Brain microvascular endothelial cell (primary cell): ENCODE measurements at regions not wholly inside any gene's neighbourhood (a gene's known extent, or its start where the extent isn't known, plus 50 kb on each side); places are given as distances from the start of the nearest gene placed in this dataset.

Experiments used
- DNase-seq: peaks from one replicate; pipeline ENCODE4 v3.0.0-alpha.2; 2020
- H3K27ac ChIP-seq: fragments of 250-450 bp; sonication (Bioruptor Pico); 2 replicates; pipeline ENCODE4 v1.5.1; 2020; ENCODE audit warnings: mild to moderate bottlenecking, moderate library complexity
- H3K27me3 ChIP-seq: fragments of 250-450 bp; sonication (Bioruptor Pico); replicated peaks from 2 replicates; pipeline ENCODE4 v1.5.1; 2020; ENCODE audit warnings: mild to moderate bottlenecking
- H3K36me3 ChIP-seq: fragments of 250-450 bp; sonication (Bioruptor Pico); replicated peaks from 2 replicates; pipeline ENCODE4 v1.5.1; 2020; ENCODE audit warnings: mild to moderate bottlenecking
- H3K4me3 ChIP-seq: 2 replicates; pipeline ENCODE4 v1.5.1; 2011; ENCODE audit warnings: low read depth, mild to moderate bottlenecking, control low read depth, low read length, moderate library complexity
- in situ Hi-C: cut with HindIII; loops from 2 replicates; pipeline ENCODE4 v1.10.0; 2017; ENCODE audit warnings: low sequenced_read_pairs, low pct_ligation_motif_present
- TF ChIP-seq, protein P1 (sequence below): IDR thresholded peaks from 2 replicates; pipeline ENCODE4 v1.5.1; 2011; ENCODE audit warnings: low read depth, mild to moderate bottlenecking, moderate library complexity, low read length, control low read depth, inconsistent platforms; ENCODE audit errors: missing control alignments

DNA sequence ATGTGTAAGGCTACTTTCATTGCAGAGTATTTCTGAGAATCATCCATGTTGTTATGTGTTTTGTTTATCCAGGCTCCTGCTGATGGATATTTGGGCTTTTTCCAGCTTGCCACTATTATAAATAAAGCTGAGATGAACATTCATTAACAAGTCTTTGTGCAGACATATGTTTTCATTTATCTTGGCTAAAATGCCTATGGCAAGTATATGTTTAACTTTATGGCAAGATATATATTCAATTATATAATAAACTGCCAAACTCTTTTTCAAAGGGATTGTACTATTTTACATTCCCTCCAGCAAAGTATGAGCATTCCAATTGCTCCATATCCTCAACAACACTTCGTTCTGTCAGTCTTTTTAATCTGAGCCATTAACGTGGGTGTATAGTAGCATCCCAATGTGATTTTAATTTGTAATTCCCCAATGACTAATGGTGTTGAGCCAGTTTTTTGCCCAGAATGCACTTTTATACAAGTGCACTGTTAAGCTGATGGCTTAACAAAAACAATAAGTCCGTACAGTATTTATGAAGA, 452.4 kb downstream of the SHQ1 start:
- Histone ChIP-seq H3K27ac (no peak overlapping the region), H3K27me3 (no peaks in the 10 kb centered on the region), H3K36me3 (no peaks in the 10 kb centered on the region), H3K4me3 (no peak overlapping the region)
- in situ Hi-C loops, result no loop called here
- DNase-seq, result no peak
- TF ChIP-seq, protein P1, sequence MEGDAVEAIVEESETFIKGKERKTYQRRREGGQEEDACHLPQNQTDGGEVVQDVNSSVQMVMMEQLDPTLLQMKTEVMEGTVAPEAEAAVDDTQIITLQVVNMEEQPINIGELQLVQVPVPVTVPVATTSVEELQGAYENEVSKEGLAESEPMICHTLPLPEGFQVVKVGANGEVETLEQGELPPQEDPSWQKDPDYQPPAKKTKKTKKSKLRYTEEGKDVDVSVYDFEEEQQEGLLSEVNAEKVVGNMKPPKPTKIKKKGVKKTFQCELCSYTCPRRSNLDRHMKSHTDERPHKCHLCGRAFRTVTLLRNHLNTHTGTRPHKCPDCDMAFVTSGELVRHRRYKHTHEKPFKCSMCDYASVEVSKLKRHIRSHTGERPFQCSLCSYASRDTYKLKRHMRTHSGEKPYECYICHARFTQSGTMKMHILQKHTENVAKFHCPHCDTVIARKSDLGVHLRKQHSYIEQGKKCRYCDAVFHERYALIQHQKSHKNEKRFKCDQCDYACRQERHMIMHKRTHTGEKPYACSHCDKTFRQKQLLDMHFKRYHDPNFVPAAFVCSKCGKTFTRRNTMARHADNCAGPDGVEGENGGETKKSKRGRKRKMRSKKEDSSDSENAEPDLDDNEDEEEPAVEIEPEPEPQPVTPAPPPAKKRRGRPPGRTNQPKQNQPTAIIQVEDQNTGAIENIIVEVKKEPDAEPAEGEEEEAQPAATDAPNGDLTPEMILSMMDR, result no peak

DNA sequence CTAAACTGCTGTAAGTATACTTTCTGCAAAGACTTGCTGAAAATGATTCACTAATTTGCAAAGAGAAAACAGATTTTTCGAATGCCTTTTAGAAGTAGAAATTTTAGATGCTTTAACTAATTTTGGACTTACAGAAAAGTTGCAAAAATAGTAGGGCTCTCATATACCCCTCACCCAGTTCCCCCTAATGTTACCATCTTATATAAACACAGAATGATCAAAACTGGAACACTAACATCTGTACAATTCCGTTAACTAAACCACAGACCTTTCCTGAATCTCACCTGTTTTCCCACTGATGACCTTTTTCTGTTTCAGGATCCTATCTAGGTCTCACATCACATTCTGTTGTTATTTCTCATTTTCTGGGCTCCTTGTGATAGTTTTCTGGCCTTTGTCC, 454.8 kb downstream of the SHQ1 start:
- no peaks in the 10 kb centered on the region for H3K36me3 ChIP-seq
- H3K27ac ChIP-seq, result no peak overlapping the region
- TF ChIP-seq, protein P1, result no peak
- H3K27me3 ChIP-seq, result no peaks in the 10 kb centered on the region
- in situ Hi-C loops, result no loop called here
- no peak overlapping the region for H3K4me3 ChIP-seq
- DNase-seq, result no peak

DNA sequence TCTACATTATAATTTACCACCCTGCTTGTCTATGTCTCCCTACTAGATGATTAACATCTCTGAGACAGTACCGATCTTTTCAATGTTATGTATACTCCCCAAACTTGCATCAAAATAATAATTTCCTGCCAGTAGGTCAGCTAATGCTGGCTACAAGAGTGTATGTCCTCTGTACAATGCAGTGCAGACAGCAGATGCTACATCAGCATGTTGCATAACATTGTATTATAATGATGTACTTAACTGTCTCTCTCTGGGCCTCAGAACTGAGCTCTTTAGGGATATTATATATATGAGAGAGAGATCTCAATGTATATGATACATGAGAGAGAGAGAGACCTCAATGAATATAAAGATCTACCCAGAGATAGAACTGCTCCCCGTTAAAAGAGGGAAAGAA, 456.6 kb downstream of the SHQ1 start:
- Histone ChIP-seq H3K4me3 (no peak overlapping the region), H3K36me3 (no peaks in the 10 kb centered on the region), H3K27me3 (no peaks in the 10 kb centered on the region), H3K27ac (no peak overlapping the region)
- DNase-seq, result no peak
- TF ChIP-seq, protein P1, result no peak
- in situ Hi-C loops, result no loop called here

DNA sequence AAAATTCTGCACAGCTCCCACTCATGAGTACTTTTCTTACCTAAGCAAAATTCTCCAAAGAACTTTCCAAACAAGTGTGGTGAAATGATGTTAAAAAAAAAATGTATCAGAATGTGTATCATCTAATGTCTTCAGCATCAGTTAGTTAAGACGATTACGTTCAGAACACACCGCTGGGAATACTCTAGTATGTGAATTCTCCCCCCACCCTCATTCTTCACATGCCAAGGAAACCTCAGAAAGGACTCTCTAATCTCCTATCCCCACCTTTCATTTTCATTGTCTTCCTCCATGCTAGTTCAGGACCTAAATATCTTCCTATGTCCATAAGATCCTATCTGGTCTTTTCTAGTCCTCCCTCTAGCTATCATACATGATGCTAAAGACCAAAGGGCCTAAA, 457.4 kb downstream of the SHQ1 start:
- in situ Hi-C loops, result no loop called here
- peak; percentile 21 for DNase-seq

DNA sequence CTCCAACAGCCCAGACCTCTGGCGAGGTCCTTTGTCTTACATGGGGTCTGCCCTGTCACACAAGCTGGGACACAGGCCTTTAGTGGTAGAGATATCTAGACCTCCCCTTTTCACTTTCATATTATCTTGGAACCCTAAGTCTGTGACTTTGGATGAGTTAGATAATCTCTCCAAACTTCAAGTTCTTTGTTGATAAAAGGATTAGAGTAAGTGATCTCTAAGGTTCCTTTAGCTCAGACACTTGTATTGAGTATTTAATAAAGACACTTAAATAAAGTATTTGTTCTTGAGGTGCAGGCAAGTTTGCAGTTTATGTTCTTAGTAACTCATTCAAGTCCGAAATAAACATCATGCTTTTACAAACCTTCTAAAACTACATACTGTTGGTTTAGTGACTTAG, 459.6 kb downstream of the SHQ1 start:
- no peaks in the 10 kb centered on the region for H3K36me3 ChIP-seq
- DNase-seq, result no peak
- H3K27me3 ChIP-seq, result no peaks in the 10 kb centered on the region
- no peak overlapping the region for H3K4me3 ChIP-seq
- TF ChIP-seq, protein P1, result no peak
- in situ Hi-C loops, result no loop called here
- H3K27ac ChIP-seq, result no peak overlapping the region

More for the DNA sequence above, 457.4 kb downstream of the SHQ1 start:
- no peak overlapping the region for H3K27ac ChIP-seq
- H3K4me3 ChIP-seq, result no peak overlapping the region
- no peaks in the 10 kb centered on the region for H3K36me3 ChIP-seq
- TF ChIP-seq, protein P1, result no peak
- no peaks in the 10 kb centered on the region for H3K27me3 ChIP-seq

DNA sequence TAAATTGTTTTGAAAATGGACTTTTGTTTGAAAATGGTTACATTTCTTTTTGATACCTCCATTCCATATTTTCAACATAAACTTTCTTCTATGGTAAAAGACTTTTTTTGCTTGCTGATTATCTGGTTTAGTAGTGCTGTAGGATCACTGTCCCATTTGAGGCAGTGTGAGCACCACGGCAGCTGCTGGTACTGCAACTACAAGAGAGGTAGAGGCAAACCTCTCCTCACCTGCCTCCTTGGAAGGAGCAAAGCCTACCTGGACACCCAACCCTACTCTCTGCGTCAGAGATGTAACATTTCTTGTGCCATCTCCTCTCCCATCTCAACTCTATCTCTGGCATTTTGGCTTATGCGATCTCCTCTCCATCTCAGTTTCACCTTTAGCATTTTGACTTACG, 460.1 kb downstream of the SHQ1 start:
- no peaks in the 10 kb centered on the region for H3K27me3 ChIP-seq
- in situ Hi-C loops, result no loop called here
- TF ChIP-seq, protein P1, result no peak
- no peaks in the 10 kb centered on the region for H3K36me3 ChIP-seq
- DNase-seq, result no peak
- no peak overlapping the region for H3K4me3 ChIP-seq
- H3K27ac ChIP-seq, result no peak overlapping the region
